ENCODE measurements at regions not wholly inside any gene's neighbourhood (a gene's known extent, or its start where the extent isn't known, plus 50 kb on each side); places are given as distances from the start of the nearest gene placed in this dataset.

DNA sequence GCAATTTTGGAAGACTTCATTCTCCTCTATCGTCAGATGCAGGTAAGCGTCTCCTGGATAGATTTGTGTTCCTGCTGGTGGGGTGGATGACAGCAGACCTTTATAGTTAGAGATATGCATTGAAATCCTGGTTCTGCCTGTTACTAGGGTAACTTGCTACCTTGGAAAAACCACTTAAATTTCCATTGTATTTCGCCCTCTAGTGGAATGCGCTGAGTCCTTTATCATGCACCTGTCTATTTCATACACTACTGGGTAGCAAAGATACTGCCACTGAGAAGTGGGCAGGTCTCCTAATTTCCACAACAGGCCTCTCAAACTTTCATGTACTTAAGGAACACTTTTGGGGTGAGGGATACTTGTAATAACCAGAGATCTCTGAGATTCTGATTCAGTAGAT is 209.5 kb upstream of the SUCLG2 start:
- Histone ChIP-seq H3K4me3 (ENCODE audit: low read depth, low read length, poor library complexity, severe bottlenecking) (no peak overlapping the region), H3K9ac (ENCODE audit: low read length) (no peak overlapping the region), H3F3A (ENCODE audit: insufficient read depth, low read length) (no peaks in the 10 kb centered on the region), H3K27ac (ENCODE audit: low read depth, low read length, poor library complexity, severe bottlenecking) (no peak overlapping the region), H3K9me3 (ENCODE audit: low read length) (no peaks in the 10 kb centered on the region), H2AFZ (ENCODE audit: low read length) (no peak overlapping the region), H3K79me2 (ENCODE audit: insufficient read depth, low read length) (no peaks in the 10 kb centered on the region), H3K27me3 (ENCODE audit: insufficient read depth, low read length) (no peaks in the 10 kb centered on the region), H3K36me3 (ENCODE audit: insufficient read depth, low read length) (no peaks in the 10 kb centered on the region), H4K20me1 (ENCODE audit: insufficient read depth, low read length) (no peaks in the 10 kb centered on the region), H3K4me2 (ENCODE audit: low read length) (no peak overlapping the region), H3K9me2 (ENCODE audit: low read depth, low read length) (no peaks in the 10 kb centered on the region), H3K4me1 (ENCODE audit: insufficient read depth, low read length, severe bottlenecking) (no peaks in the 10 kb centered on the region)
- TF ChIP-seq EZH2 (IDR thresholded peaks at IDR 0.05; ENCODE audit: borderline replicate concordance, low read length) = no peak
- TF ChIP-seq, protein P1, sequence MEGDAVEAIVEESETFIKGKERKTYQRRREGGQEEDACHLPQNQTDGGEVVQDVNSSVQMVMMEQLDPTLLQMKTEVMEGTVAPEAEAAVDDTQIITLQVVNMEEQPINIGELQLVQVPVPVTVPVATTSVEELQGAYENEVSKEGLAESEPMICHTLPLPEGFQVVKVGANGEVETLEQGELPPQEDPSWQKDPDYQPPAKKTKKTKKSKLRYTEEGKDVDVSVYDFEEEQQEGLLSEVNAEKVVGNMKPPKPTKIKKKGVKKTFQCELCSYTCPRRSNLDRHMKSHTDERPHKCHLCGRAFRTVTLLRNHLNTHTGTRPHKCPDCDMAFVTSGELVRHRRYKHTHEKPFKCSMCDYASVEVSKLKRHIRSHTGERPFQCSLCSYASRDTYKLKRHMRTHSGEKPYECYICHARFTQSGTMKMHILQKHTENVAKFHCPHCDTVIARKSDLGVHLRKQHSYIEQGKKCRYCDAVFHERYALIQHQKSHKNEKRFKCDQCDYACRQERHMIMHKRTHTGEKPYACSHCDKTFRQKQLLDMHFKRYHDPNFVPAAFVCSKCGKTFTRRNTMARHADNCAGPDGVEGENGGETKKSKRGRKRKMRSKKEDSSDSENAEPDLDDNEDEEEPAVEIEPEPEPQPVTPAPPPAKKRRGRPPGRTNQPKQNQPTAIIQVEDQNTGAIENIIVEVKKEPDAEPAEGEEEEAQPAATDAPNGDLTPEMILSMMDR (IDR thresholded peaks at IDR 0.05; ENCODE audit: low read length) = peak; percentile 46; the same call in 1 of the 2 replicates

DNA sequence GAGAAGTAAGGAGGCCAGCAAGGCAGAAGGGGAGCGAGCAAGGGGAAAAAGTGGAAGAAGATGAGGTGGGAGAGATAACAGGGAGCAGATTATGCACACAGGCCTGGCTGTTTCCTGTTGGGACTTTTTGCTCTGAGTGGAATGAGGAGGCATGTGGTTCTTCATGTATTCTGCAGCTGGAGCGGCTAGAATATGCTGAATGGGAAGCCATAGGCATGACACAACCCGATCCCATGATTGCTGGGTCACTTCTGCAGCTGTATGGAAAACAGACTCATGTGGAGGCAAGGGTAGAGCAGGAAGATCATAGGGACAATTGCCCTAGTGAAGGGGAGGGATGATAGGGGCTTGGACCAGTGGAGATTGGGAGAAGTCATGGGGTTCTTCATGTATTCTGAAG is 206.0 kb upstream of the SUCLG2 start:
- Histone ChIP-seq H3K9me2 (ENCODE audit: low read depth, low read length) (no peaks in the 10 kb centered on the region), H3K4me1 (ENCODE audit: insufficient read depth, low read length, severe bottlenecking) (no peaks in the 10 kb centered on the region), H4K20me1 (ENCODE audit: insufficient read depth, low read length) (no peaks in the 10 kb centered on the region), H3K4me3 (ENCODE audit: low read depth, low read length, poor library complexity, severe bottlenecking) (no peak overlapping the region), H3K4me2 (ENCODE audit: low read length) (no peak overlapping the region), H3K27ac (ENCODE audit: low read depth, low read length, poor library complexity, severe bottlenecking) (no peak overlapping the region), H2AFZ (ENCODE audit: low read length) (no peak overlapping the region), H3F3A (ENCODE audit: insufficient read depth, low read length) (no peaks in the 10 kb centered on the region), H3K79me2 (ENCODE audit: insufficient read depth, low read length) (no peaks in the 10 kb centered on the region), H3K27me3 (ENCODE audit: insufficient read depth, low read length) (no peaks in the 10 kb centered on the region), H3K9me3 (ENCODE audit: low read length) (no peaks in the 10 kb centered on the region), H3K36me3 (ENCODE audit: insufficient read depth, low read length) (no peaks in the 10 kb centered on the region), H3K9ac (ENCODE audit: low read length) (no peak overlapping the region)
- TF ChIP-seq EZH2 (IDR thresholded peaks at IDR 0.05; ENCODE audit: borderline replicate concordance, low read length) = no peak
- TF ChIP-seq, protein P1 (IDR thresholded peaks at IDR 0.05; ENCODE audit: low read length) = no peak

- no peak overlapping the region for H3K27ac ChIP-seq (ENCODE audit: low read depth, low read length, poor library complexity, severe bottlenecking)
- H3K4me1 ChIP-seq (ENCODE audit: insufficient read depth, low read length, severe bottlenecking) = no peaks in the 10 kb centered on the region
- H2AFZ ChIP-seq (ENCODE audit: low read length) = no peak overlapping the region
- no peak overlapping the region for H3K4me3 ChIP-seq (ENCODE audit: low read depth, low read length, poor library complexity, severe bottlenecking)
- H3K9me3 ChIP-seq (ENCODE audit: low read length) = no peaks in the 10 kb centered on the region
- H4K20me1 ChIP-seq (ENCODE audit: insufficient read depth, low read length) = no peaks in the 10 kb centered on the region
- TF ChIP-seq EZH2 (IDR thresholded peaks at IDR 0.05; ENCODE audit: borderline replicate concordance, low read length) = no peak
- TF ChIP-seq, protein P1 (IDR thresholded peaks at IDR 0.05; ENCODE audit: low read length) = no peak
- H3K9me2 ChIP-seq (ENCODE audit: low read depth, low read length) = no peaks in the 10 kb centered on the region
- H3K36me3 ChIP-seq (ENCODE audit: insufficient read depth, low read length) = no peaks in the 10 kb centered on the region
- H3K9ac ChIP-seq (ENCODE audit: low read length) = no peak overlapping the region
- H3F3A ChIP-seq (ENCODE audit: insufficient read depth, low read length) = no peaks in the 10 kb centered on the region
- H3K79me2 ChIP-seq (ENCODE audit: insufficient read depth, low read length) = no peaks in the 10 kb centered on the region
- no peak overlapping the region for H3K4me2 ChIP-seq (ENCODE audit: low read length)
- no peaks in the 10 kb centered on the region for H3K27me3 ChIP-seq (ENCODE audit: insufficient read depth, low read length)
Observed at GRCh38 chr3:67858492-67858891, 204.1 kb upstream of the SUCLG2 start.

Measured in OCI-LY1 (cell line).